Left lung (tissue), 4 donors: ENCODE measurements at regions not wholly inside any gene's neighbourhood (a gene's known extent, or its start where the extent isn't known, plus 50 kb on each side); places are given as distances from the start of the nearest gene placed in this dataset.

Experiments
- ATAC-seq: fragments of 200-7000 bp; cut with Tn5 transposase; one replicate; pipeline ENCODE4 v1.9.1; 2020; ENCODE audit warnings: moderate library complexity
- DNase-seq, 4 donors: peaks; one replicate each; pipeline ENCODE4 v3.0.0-alpha.2; 2013 to 2020
- H3K27ac ChIP-seq, 2 donors: fragments of 200-600 bp; sonication (generic) in 1 of 2; one replicate each; pipeline versions ENCODE4 v1.5.0 to v1.8.0; 2020 to 2021
- H3K27me3 ChIP-seq, 2 donors: fragments of 200-600 bp; sonication (generic) in 1 of 2; one replicate each; pipeline versions ENCODE4 v1.5.0 to v1.8.0; 2020 to 2021
- H3K36me3 ChIP-seq, 2 donors: fragments of 200-600 bp; sonication (generic) in 1 of 2; one replicate each; pipeline versions ENCODE4 v1.5.0 to v1.8.0; 2020 to 2021
- H3K4me1 ChIP-seq, 2 donors: fragments of 200-600 bp; one replicate each; pipeline ENCODE4 v1.8.0; 2021
- H3K4me3 ChIP-seq, 2 donors: fragments of 200-600 bp; sonication (generic) in 1 of 2; one replicate each; pipeline versions ENCODE4 v1.5.0 to v1.8.0; 2020 to 2021; ENCODE audit warnings: mild to moderate bottlenecking in 1 of 2
- H3K9me3 ChIP-seq, 2 donors: fragments of 200-600 bp; sonication (generic) in 1 of 2; one replicate each; pipeline versions ENCODE4 v1.5.0 to v1.8.0; 2020 to 2021
- CTCF ChIP-seq, 2 donors: fragments of 200-600 bp; sonication (generic) in 1 of 2; IDR thresholded peaks; one replicate each; pipeline versions ENCODE4 v1.5.0 to v1.8.0; 2021; ENCODE audit warnings: antibody characterized with exemption in 2 of 2
- intact Hi-C, 2 donors: fragments of 100-400 bp; cut with DNase I; formaldehyde crosslinking; loops; one replicate each; pipeline versions ENCODE4 v1.11.2 to v1.14.2; 2022
- donor health status: DM: no; HTN: yes; CAD: no.
- donor health status: DM: no; HTN: no; CAD: no.

- no peak overlapping the region for H3K4me3 ChIP-seq
- no peak for TF ChIP-seq CTCF (IDR thresholded peaks at IDR 0.05)
- ATAC-seq = no peak
- H3K36me3 ChIP-seq = no peaks in the 10 kb centered on the region
- no peak for DNase-seq
- H3K27me3 ChIP-seq = no peaks in the 10 kb centered on the region
- peaks cover 0 to 3% of the 10 kb centered on the region in 2 donors for H3K9me3 ChIP-seq
- intact Hi-C loops = no loop called here
- H3K4me1 ChIP-seq = no peaks in the 10 kb centered on the region
- H3K27ac ChIP-seq = no peak overlapping the region
Observed at GRCh38 chr21:21734088-21734487, 735.9 kb downstream of the NCAM2 start.

GRCh38 chr21:21737186-21737585 is 739.0 kb downstream of the NCAM2 start:
- intact Hi-C loops = no loop called here
- no peaks in the 10 kb centered on the region for H3K36me3 ChIP-seq
- H3K27ac ChIP-seq = no peak overlapping the region
- no peaks in the 10 kb centered on the region for H3K9me3 ChIP-seq
- H3K4me1 ChIP-seq = no peaks in the 10 kb centered on the region
- no peak for ATAC-seq
- H3K27me3 ChIP-seq = no peaks in the 10 kb centered on the region
- TF ChIP-seq CTCF (IDR thresholded peaks at IDR 0.05) = no peak
- no peak overlapping the region for H3K4me3 ChIP-seq
- DNase-seq = no peak

GRCh38 chr21:21740207-21740606 is 742.0 kb downstream of the NCAM2 start:
- Histone ChIP-seq H3K9me3 (peaks cover 0 to 5% of the 10 kb centered on the region in 2 donors), H3K4me1 (no peaks in the 10 kb centered on the region), H3K36me3 (no peaks in the 10 kb centered on the region), H3K4me3 (no peak overlapping the region), H3K27ac (no peak overlapping the region), H3K27me3 (no peaks in the 10 kb centered on the region)
- intact Hi-C loops = no loop called here
- no peak for DNase-seq
- no peak for TF ChIP-seq CTCF (IDR thresholded peaks at IDR 0.05)
- ATAC-seq = no peak

GRCh38 chr21:21750124-21750825 is 752.1 kb downstream of the NCAM2 start:
- Histone ChIP-seq H3K27me3 (no peaks in the 10 kb centered on the region), H3K27ac (no peak overlapping the region), H3K4me3 (no peak overlapping the region), H3K36me3 (no peaks in the 10 kb centered on the region), H3K9me3 (peaks cover 0 to 15% of the 10 kb centered on the region in 2 donors), H3K4me1 (no peaks in the 10 kb centered on the region)
- intact Hi-C loops = no loop called here
- TF ChIP-seq CTCF (IDR thresholded peaks at IDR 0.05) = no peak
- no peak for DNase-seq
- ATAC-seq = no peak

GRCh38 chr21:21751286-21751685 is 753.1 kb downstream of the NCAM2 start:
- intact Hi-C loops = no loop called here
- Histone ChIP-seq H3K4me3 (no peak overlapping the region), H3K4me1 (no peaks in the 10 kb centered on the region), H3K27me3 (no peaks in the 10 kb centered on the region), H3K9me3 (peaks cover 0 to 6% of the 10 kb centered on the region in 2 donors), H3K36me3 (no peaks in the 10 kb centered on the region), H3K27ac (no peak overlapping the region)
- TF ChIP-seq CTCF (IDR thresholded peaks at IDR 0.05) = peak in 1 of 2 donors; percentile 43
- DNase-seq (no peak), ATAC-seq (peak; percentile 59)
